OCI-LY7 (cell line): ENCODE measurements at regions not wholly inside any gene's neighbourhood (a gene's known extent, or its start where the extent isn't known, plus 50 kb on each side); places are given as distances from the start of the nearest gene placed in this dataset.

ENCODE experiments used
- CTCF ChIP-seq: fragments of 200-600 bp; sonication (generic); conservative IDR thresholded peaks from 2 replicates; pipeline ENCODE4 v1.5.1; 2014; ENCODE audit warnings: mild to moderate bottlenecking, antibody characterized with exemption, low read length, moderate library complexity, mixed read lengths
- EZH2phosphoT487 ChIP-seq: fragments of 200-600 bp; sonication (generic); IDR thresholded peaks from 2 replicates; pipeline ENCODE4 v1.6.1; 2018; ENCODE audit warnings: low read depth, borderline replicate concordance, mild to moderate bottlenecking, mixed run types, antibody characterized with exemption, low read length, moderate library complexity, mixed read lengths

- no peak for TF ChIP-seq CTCF
- no peak for TF ChIP-seq EZH2phosphoT487
Measured at GRCh38 chrX:148288451-148288850, 212.0 kb upstream of the AFF2 start.
